Thyroid gland (tissue), 4 donors: ENCODE measurements at regions not wholly inside any gene's neighbourhood (a gene's known extent, or its start where the extent isn't known, plus 50 kb on each side); places are given as distances from the start of the nearest gene placed in this dataset.

Source experiments
- CTCF ChIP-seq, 6 experiments: fragments of 200-600 bp in 3 of 6; fragments of 450-650 bp in 3 of 6; sonication (generic) in 3 of 6; IDR thresholded peaks; one replicate each; pipeline ENCODE4 v1.5.1; 2016 to 2019; ENCODE audit warnings: antibody characterized with exemption in 6 of 6, mild to moderate bottlenecking in 2 of 6, inconsistent platforms in 1 of 6, moderate library complexity in 1 of 6
- POLR2A ChIP-seq, 2 donors: fragments of 450-650 bp; IDR thresholded peaks; one replicate each; pipeline ENCODE4 v1.6.1; 2017; ENCODE audit warnings: antibody characterized with exemption in 2 of 2, mild to moderate bottlenecking in 2 of 2, moderate library complexity in 1 of 2

- TF ChIP-seq CTCF (IDR thresholded peaks at IDR 0.05) (no peak), POLR2A (IDR thresholded peaks at IDR 0.05) (no peak)
Observed at GRCh38 chr12:19909418-19909817, 458.9 kb upstream of the PDE3A start.
